ENCODE measurements at regions not wholly inside any gene's neighbourhood (a gene's known extent, or its start where the extent isn't known, plus 50 kb on each side); places are given as distances from the start of the nearest gene placed in this dataset.

GRCh38 chr4:187258651-187259401 lies 535.2 kb upstream of the FAT1 start:
- no peak for DNase-seq
- TF ChIP-seq CTCF (conservative IDR thresholded peaks at IDR 0.05), result no peak
- no peak overlapping the region for H2AK5ac ChIP-seq (ENCODE audit: insufficient read length, low read length)

More at GRCh38 chr4:187258651-187259401, 535.2 kb upstream of the FAT1 start:
- Histone ChIP-seq H2BK5ac (ENCODE audit: insufficient read length, low read length) (no peak overlapping the region), H3K23ac (ENCODE audit: insufficient read length, low read depth, low read length) (no peak overlapping the region), H2BK120ac (ENCODE audit: low read depth, low read length, poor library complexity, severe bottlenecking) (no peak overlapping the region), H3T11ph (ENCODE audit: low read length) (no peak overlapping the region), H2BK20ac (ENCODE audit: low read depth, low read length, poor library complexity, severe bottlenecking) (no peak overlapping the region), H4K8ac (replicated peaks; ENCODE audit: insufficient read length, low read depth, low read length) (no peak overlapping the region), H3K4me2 (ENCODE audit: insufficient read depth, insufficient read length, low read length) (no peak overlapping the region), H3K79me1 (ENCODE audit: insufficient read depth, low read depth, low read length, poor library complexity, severe bottlenecking) (no peaks in the 10 kb centered on the region), H4K5ac (ENCODE audit: insufficient read length, low read depth, low read length) (no peak overlapping the region), H3K79me2 (ENCODE audit: insufficient read depth, low read length) (no peaks in the 10 kb centered on the region), H3K4me1 (ENCODE audit: insufficient read depth, low read length) (no peaks in the 10 kb centered on the region), H3K18ac (ENCODE audit: insufficient read length, low read depth, low read length) (no peak overlapping the region), H3K9ac (ENCODE audit: extremely low read depth, insufficient read length, low read length) (no peak overlapping the region), H3K27ac (ENCODE audit: insufficient read length, low read depth, low read length) (no peak overlapping the region), H2BK15ac (ENCODE audit: low read depth, low read length) (no peak overlapping the region), H4K20me1 (ENCODE audit: control insufficient read depth, insufficient read depth, insufficient read length) (no peaks in the 10 kb centered on the region), H3K14ac (ENCODE audit: insufficient read depth, low read length) (no peak overlapping the region), H4K91ac (ENCODE audit: insufficient read length, low read depth, low read length) (no peak overlapping the region), H3K56ac (ENCODE audit: insufficient read length, low read depth, low read length) (no peak overlapping the region), H3K9me3 (ENCODE audit: control insufficient read depth, low read depth, low read length) (no peaks in the 10 kb centered on the region), H3K27me3 (ENCODE audit: insufficient read depth, low read length) (no peaks in the 10 kb centered on the region), H2AFZ (ENCODE audit: low read length) (no peak overlapping the region), H3K4ac (ENCODE audit: low read depth, low read length) (no peak overlapping the region), H3K23me2 (ENCODE audit: insufficient read length, low read depth, low read length, poor library complexity, severe bottlenecking) (no peaks in the 10 kb centered on the region), H2BK12ac (ENCODE audit: insufficient read length, low read depth, low read length) (no peak overlapping the region)
- Mint-ChIP-seq H3K4me1 (peaks cover 18 to 19% of the 10 kb centered on the region in 2 experiments), H3K9me3 (no peaks in the 10 kb centered on the region), H3K27ac (no peak overlapping the region; a peak in 3 of 7 replicates), H3K36me3 (ENCODE audit: insufficient read depth in 1 of 3, low read depth in 3 of 3) (no peaks in the 10 kb centered on the region), H3K27me3 (ENCODE audit: low read depth) (no peaks in the 10 kb centered on the region), H3K4me3 (no peak overlapping the region)
- no CpG with 5 or more reads among the region's 7 CpGs for WGBS (ENCODE audit: extremely low coverage, insufficient read length, low lambda C conversion rate)
